ENCODE measurements at regions not wholly inside any gene's neighbourhood (a gene's known extent, or its start where the extent isn't known, plus 50 kb on each side); places are given as distances from the start of the nearest gene placed in this dataset.

DNA sequence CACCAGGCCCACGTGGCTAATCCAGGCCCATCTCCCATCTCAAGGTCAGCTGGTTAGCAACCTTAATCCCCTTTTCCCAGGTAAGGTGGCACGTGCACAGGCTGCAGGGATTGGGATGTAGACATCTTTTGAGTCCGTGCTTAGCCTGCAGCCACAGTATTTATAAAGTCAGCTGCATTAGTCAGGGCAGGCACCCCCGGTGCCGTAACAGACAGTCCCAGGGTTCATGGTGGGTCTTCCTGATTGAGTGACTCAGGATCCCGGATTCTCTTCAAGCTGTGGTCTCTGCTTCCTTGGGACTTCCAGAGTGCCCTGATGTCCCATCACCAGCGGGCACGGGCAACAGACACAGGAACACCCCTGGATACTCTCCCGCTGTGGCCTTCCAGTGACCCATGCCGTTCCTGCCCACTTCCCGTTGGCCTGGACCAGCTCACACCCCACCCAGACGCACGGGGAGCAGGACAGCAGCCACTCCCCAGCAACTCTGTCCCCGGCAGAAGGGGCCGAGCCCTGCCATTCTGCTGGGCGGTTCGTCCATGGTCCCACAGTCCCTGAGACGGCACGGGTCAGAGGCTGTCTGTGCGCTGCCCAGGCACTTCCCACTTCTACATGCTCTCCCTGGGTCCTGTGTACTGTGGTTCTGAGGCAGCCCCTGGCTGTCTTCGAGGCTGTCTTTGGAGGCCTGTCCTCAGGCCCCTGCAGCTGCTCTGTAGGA lies 248.6 kb upstream of the GSE1 start:
- DNase-seq = no peak

DNA sequence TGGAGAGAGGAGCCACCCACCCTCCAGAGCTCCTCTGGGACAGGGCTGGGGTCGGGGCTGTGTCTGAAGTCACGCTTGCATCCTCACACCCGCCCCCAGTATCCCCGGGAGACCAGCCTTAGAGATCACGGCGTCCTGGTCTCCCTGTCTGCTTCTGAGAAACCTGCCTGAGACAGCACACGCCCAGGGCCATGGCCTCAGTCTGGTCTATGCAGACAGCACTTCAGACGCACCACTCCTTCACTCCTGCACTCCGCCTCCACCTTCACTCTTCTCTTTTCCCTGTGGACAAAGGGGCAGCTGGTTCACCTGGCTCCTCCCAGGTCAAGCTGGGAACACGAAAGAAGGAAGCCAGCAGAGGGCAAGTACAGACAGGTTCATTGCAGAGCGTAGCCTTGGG lies 248.0 kb upstream of the GSE1 start:
- DNase-seq = no peak

DNA sequence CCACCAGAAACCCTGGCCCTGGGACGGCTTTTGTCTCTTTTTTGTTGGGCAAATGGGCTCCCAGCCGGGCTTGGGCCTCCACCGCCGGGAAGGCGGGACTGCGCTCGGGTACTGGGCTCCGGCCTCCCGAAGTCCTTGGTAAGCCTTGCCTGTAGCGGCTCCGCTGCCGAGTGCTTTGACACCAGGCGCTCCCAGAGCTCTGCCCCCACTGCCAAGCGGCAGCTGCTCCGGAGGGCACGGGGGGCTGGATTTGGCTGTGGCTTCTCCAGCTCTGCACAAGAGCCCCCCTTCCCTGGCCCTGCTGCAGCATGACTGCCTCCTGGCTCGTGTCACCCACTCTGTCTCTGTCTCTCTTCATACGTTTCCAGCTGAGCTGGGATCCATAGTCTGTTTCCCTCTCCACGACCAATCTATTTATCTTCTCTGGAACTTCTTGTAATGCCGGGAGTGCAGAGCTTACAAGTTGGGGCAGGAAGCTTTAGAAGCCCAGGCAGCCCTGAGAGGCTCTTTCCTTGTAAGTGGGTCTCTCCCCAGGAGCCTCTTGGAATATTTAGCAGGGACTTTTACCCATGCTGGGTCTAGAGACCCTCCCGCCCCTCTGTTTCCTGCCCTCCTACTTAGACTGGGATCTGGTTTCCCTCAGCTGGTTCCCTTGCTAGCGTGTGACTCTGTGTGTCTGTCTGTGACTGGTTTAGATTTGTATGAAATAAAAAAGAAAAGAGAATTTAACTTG lies 246.9 kb upstream of the GSE1 start:
- DNase-seq = no peak

DNA sequence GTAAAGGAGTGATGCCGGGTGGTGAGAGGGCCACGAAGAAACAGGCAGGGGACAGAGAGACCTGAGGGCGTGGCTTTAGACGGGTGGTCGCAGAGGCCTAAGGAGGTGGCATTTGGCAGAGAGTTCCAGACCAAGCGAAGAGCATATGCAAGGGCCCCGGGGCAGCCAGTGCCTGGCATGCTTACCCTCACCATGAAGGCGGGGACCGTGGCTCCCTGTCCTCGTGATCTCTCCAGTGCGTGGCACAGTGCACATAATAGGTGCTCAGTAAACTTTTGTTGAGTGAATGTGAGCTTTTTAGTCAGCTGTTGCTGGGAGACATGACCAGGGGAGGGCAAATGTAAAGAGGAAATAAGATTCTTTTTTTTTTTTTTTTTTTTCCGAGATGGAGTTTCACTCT lies 245.6 kb upstream of the GSE1 start:
- no peak for DNase-seq

DNA sequence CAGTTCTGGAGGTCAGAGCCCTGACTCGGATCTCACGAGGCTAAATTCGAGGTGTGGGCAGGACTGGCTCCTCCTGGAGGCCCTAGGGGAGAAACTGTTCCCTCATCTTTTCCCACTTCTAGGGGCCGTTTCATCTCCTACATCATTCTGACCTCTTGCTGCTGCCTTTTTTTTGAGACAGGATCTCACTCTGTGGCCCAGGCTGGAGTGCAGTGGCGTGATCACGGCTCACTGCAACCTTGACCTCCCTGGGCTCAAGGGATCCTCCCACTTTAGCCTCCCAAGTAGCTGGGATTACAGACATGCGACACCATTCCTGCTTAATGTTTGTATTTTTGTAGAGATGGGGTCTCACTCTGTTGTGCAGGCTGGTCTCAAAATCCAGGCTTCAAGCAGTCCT lies 244.1 kb upstream of the GSE1 start:
- DNase-seq = no peak

DNA sequence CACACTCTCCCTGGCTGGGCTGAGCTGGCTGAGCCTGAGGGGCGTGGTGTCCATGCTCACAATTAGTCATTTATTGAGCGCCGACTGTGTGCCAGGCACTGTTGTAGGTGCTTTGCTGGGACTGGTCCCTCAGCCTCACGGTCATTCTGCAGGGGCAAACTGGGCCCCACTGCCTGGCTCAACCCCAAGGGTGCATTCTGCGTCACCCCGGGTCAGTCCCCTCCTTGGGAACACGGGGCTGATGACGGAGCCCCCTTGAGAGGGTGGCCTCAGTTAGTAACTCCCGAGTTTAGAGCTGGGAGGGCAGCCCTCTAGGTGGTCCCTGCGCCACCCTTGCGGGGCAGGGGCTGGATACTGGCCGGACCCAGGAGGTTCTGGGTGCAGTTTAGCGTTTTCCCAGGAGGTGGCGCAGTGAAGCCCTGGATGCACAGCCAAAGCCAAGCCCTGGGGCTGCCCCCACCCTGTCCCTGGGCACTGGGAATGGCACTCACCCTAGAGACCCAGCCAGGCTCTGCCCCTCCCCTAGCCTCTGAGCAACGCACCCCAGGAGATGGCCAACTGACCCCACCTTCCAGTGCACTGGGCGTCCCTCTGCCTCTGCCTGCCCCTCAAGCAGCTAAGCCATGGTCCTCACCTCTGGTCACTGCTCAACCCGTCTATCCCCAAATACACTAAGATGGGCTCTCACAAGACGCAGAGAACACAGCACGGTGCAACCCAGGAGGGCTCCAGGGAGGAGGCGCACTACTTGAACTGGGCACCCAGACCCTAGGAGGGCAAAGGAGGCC lies 243.2 kb upstream of the GSE1 start:
- DNase-seq = peak in 1 of 2 experiments; percentile 16

DNA sequence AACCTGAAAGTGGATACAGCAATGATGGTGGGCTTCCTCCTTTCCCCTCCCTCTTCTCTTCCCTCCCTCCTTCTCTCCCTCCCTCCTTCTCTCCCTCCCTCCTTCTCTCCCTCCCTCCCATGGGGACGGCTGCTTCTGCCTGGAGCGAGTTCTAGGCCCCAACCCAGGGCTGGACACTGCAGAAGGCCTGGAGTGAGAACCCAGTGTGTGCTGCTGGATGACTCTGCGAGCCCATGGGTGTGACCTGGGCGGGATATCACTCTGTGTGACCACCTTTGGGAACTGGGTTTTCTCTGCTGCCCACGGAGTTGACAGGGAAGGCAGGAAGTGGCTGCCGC lies 242.6 kb upstream of the GSE1 start:
- no peak for DNase-seq

DNA sequence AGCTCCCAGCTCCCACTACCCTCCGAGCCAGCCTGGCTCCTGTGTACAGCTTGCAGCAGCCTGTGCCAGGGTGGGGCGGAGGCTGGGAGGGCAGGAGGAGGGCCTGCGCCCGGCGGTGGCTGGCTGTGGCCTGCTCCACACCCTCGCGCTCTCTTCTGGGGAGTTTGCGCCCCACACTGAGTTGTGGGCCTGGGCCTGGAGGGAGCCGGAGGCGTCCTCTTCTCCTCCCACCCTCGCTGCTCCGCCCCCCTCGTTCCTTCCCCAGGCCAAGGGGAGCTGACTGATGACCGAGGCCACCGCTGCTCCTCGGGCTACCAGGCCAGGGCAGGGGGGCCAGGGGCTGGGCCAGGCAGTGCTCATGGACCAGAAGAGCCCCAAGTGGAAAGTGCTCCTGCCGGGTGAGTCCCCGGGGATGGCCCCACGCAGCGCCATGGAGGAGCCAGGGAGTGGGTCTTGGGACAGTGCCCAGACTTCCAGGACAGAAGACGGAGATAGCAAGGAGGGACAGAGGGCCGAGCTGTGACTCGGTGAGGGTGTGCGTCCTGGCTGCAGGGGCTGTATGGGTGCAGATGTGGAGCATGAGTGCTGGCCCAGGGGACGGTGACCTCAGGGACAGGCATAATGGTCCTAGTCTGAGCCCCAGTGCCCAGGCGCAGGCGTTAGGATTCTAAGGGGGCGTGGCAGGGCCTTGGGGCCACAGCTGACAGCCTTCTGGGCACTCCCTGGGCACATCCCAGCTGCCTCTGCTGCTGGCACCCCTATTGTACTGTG lies 242.1 kb upstream of the GSE1 start:
- DNase-seq = no peak

DNA sequence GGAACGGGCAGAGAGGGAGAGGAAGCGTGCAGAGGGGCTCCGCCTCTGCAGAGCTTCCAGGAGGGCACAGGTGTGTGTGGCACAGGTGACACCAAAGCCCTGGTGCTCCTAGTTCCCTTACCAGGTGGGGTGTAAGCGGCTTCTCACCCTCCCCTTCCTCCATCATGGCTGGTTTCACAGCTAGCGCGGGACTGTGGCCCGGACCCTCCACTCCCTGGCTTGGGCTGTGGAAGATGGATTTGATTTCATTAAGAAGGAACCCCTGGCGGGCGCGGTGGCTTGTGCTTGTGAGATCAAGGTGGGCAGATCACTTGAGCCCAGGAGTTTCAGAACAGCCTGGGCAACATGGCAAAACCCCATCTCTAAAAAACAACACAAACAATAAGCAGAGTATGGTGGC lies 241.2 kb upstream of the GSE1 start:
- no peak for DNase-seq

DNA sequence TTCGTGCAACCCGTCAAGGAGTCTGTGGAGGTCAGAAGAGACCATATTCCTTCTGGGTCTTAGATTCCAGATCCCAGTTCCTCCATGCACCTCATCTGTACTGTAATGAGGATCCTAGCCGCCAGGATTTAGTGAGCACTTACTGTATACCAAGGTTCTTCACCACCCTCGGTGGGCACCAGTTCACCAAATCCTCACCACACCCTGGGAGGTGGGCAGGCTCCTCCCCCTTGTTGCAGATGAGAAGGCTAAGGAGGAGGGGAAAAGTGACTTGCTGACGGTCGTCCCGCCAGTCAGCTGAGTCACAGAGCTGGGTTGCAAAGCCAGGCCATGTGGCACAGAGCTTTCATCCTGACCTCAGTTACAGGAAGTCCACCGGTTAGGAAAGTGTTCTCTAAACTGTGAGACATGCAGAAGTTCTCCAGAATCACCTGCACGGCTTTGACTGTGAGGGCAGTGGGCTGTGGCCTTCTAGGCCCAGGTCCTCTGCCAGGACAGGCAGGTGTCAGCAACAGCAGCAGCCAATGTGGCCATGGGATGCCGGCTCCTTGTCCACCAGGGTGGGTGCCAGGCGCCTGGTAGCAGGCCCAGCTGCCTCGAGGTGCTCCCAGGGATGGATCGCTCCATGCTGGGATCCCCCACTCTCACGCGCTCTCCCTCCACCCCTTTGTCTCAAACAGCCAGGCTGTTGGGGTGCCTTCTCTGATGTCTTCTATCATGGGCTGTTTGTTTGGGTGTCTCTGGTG lies 240.3 kb upstream of the GSE1 start:
- DNase-seq = peak; percentile 53 to 58

DNA sequence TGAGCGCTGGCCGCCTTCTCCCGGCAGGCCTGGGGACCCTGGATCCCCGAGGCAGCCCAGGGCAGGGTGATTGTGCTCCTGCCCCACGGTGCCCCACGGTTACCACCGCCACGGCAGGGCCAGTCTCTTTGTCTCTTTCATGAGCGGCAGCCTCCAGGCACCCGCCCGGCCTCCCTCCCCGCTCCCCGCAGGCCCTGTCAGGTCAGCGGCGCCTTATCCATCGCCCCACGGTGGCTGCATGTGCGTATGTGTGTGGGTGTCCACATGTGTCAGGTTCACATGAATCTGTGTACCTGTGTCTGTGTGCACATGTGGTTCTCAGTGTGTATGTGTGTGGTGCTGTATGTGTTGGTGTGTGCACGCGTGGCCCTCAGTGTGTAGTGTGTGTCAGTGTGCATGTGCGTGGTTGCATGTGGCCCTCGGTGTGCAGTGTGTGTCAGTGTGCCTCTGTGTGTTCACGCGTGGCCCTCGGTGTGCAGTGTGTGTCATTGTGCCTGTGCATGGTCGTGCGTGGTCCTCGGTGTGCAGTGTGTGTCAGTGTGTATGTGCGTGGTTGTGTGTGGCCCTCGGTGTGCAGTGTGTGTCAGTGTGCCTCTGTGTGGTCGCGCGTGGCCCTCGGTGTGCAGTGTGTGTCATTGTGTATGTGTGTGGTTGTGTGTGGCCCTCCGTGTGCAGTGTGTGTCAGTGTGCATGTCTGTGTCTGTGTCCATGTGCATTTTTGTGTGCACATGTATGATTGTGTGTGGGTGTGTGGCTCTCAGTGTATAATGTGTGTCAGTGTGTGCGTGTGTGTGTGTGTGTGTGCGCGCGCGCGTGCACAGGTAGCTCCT lies 239.2 kb upstream of the GSE1 start:
- no peak for DNase-seq

DNA sequence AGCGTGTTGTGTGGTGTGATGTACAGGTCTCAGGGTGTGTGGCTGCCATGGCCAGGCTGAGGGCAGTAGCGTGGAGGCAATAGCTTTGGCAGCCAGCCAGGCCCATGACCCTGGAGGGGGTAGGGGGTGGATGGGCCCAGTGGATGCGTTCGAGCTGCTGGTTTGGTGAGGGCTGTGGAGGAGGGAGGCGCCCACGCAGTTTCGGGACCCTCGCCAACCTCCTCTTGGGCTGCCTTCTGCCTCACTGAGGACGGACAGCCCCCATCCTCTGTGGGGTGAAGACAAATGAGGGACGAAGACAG lies 238.6 kb upstream of the GSE1 start:
- DNase-seq = no peak

DNA sequence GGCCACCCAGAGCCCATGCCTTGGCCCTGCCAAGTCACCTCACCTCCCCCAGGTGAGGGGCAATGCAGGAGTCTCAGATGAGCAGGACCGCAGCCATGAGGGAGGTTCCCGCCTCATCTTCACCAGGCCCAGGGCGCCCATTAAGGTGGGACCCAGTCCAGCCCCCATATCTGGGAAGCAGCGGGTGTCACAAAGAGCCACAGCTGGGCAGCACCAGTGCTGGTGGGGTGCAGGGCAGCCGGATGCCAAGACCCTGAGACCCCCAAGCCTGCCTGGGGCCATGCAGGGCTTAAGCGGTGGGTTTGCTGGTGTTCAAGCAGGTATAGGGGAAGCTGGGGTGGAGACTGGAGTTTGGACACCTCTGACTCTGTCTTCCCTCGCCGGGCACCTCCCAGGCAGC lies 237.8 kb upstream of the GSE1 start:
- no peak for DNase-seq

DNA sequence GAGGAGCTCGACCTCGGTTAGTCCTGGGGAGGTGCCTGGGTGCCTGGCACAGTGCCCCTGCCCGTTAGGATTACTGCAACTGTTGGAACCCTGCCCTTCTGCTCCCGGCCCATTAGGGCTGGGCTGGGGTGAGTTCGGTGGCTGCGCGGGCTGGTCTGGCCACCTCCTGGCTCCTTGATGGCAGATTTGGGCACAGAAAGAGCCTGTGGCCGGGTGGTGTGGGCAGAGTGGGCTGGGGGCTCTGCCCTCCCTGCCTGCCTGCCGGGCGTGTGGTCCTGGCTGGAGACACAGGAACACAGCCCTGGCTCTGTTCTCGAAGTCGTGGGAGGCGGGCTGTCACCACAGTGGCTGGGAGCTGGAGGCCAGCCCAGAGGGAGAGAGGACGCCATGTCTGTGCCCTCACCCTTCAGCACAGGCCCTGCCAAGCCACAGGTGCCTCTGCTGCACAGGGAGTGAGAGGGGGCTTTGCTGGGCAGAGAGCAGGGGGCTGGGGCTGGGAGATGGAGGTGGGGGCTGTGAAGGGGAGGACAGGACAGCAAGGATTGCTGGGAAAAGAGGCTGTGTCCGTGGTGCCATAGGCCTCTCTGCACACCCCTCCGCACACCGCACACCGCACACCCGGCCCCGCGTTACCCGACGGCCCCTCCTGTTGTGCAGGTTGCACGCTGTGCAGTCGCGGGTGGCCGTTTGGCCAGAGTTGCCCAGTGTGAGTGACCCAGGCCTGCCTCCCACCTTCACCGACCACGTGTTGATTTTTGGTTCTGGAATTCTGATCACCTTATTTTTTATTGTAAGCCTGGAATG lies 236.6 kb upstream of the GSE1 start:
- no peak for DNase-seq

DNA sequence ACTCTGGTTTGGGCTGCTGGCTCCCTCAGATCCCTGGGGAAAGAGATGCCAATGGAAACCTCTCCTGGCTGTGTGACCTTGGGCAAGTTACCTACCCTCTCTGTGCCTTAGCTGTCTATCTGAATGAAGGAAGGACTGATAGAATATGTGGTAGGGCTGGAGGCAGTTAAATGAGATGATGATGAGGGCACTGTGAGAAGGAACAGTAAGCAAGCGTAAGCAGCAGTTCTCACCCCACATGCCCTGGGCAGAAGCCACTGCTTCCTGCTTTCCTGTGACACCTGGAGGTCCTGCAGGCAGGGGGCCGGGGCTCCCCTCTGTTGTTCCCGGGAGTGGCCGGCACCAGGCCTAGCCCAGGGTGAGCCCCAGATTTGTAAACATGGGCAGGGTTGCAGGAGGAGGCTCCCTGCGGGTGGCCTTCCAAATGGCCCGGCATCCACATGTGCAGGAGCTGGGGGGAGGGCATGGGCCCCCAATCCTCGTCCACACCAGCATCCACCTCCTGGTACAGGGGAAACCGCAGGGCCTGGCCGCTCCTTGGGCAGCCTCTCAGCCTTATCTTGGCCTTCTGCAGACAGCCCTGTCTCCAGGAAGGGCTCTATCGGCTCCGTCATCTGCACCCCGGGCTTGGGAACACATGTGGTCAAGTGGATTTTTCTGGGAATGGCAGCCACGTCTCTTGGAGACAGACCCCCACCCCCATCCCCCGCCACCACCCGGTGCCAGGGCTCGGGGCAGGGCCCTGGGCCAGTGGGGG lies 235.6 kb upstream of the GSE1 start:
- peak in 1 of 2 experiments; percentile 11 for DNase-seq

DNA sequence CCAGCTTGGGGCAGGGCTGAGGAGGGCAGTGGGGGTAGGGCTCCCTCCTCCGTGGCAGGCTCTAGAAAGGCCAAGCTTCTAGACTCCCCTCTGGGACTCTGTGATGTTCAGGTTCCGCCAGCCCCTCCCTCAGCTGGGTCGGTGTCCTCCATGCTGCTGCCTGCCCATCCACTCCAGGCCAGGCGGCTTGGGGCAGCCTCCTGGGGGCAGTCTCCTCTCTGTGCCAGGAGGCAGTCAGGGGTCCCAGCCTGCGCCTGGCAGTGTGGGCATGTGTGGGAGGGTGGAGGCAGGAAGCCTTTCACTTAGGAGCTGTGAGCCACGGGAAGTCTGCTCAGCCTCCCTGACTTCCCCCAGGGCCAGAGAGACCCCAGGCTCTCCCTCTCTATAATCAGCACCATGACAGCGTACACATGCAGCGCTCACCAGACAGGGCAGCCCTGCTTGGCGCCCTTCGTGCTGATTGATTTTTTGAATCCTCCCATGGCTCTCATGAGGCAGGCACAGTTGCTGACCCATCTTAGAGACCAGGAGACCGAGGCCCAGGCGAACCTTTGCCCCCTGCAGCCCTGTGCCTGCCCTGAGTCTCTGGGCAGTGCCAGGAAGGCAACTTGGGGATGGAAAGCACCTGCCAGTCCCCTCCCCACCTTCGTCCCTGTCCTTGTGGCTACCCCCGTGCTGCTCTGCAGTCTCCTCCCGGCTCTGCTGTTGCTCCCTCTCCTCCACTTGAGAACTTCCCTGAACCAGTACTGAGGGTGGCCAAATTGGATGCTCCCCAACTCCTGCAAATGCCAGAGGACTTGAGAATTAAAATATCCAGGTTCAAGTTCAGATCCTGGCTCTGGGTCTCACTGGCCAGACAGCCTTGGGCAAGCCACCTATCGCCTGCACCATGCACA lies 234.7 kb upstream of the GSE1 start:
- peak; percentile 41 to 57 for DNase-seq

DNA sequence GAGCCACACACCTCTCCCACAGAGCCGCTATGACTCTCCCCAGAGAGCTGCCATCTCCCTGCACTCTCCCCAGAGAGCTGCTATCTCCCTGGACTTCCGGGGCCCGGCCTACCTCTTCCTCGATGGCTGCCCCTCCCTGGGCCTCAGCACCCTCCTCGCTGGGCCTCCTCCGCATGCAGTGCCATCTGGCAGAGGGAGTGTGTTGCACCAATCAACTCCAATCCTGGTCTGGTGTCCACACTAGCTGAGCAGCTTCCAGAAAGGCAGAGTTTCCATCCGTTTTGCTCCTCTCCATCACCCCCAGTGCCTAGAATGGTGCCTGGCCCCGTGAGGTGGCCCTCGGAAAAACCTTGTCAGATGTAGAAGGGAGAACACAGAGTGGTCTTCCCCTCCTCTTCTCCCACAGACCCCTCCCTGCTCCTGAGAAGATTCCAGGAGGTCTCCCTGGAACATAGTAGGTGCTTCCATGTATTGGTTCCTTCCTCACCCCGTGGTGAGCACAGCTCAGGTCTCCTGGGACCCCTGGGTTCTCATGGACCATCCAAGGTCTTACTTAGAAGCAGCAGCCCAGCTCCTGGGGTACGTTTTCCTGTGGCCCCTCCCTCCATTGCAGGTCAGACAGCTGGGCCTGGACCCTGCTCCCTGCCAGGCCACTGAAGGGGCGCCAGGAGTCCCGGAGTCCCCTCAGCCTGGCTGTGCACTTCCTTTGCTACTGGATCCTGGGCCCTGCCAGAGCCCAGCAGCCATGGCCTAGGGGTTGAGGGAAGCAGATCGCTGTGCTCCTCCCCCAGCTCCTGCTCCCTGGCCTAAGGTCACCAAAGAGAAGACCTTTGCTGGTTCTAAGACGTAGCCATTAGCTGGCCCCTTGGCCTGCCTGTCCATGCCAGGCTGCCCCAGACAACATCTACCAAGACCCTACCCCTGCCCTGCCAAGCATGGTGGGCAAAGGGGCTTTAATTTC lies 233.8 kb upstream of the GSE1 start:
- DNase-seq = no peak

DNA sequence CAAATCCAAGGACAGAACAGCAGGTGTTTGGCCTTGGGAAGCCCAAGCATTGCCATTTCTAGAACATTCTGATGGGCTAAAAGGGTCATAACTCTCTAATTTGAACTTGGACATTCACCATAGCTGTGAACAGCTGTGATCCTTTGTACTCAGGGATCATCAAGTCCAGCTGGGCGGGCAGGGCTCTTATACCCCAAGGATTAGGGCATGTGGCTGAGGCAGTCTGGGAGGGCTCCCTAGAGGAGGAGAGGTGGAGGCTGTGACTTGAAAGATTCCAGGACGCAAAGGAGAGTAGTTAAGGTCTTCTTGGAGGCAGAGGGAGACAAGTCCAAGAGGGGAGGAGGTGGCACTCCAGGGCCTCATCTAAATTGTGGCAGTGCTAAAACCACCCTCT lies 233.1 kb upstream of the GSE1 start:
- DNase-seq = no peak
